ENCODE measurements at regions not wholly inside any gene's neighbourhood (a gene's known extent, or its start where the extent isn't known, plus 50 kb on each side); places are given as distances from the start of the nearest gene placed in this dataset.
"Not testable (repeated sequence)": the region's sequence is repeated elsewhere in the genome, so short reads cannot be mapped to it uniquely, and the experiment has no call there.

- no peak overlapping the region for H3K4me3 ChIP-seq (ENCODE audit: low read depth, low read length)
- H3K36me3 ChIP-seq = no peaks in the 10 kb centered on the region
- no peak for TF ChIP-seq CTCF (IDR thresholded peaks at IDR 0.05; ENCODE audit: low read depth, low read length)
- H3K27me3 ChIP-seq = no peaks in the 10 kb centered on the region
- H3K9me3 ChIP-seq = no peaks in the 10 kb centered on the region
- H3K4me1 ChIP-seq = no peaks in the 10 kb centered on the region
- no peak for DNase-seq
These were observed 207.3 kb upstream of the ANXA10 start for GRCh38 chr4:167885071-167885470.

DNA sequence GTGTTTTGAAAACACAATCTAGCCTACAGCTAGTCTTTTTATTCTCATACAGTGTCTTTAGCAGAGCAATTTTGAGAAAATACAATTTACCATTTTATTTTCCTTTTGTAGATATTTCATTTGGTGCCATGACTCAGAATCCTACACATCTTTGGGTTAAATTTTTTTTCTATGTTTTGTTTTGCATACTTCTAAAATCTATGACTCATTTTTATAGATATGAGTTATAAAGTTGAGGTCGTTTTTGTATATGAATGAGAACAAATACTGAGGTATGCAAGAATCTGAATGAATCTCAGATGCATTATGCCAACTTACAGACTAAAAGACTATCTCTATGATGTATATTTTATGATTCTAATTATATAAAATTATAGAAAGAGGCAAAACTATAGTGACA lies 206.5 kb upstream of the ANXA10 start:
- no peak overlapping the region for H3K4me3 ChIP-seq (ENCODE audit: low read depth, low read length)
- no peaks in the 10 kb centered on the region for H3K36me3 ChIP-seq
- H3K4me1 ChIP-seq = no peaks in the 10 kb centered on the region
- H3K27me3 ChIP-seq = no peaks in the 10 kb centered on the region
- TF ChIP-seq CTCF (IDR thresholded peaks at IDR 0.05; ENCODE audit: low read depth, low read length) = no peak
- DNase-seq = no peak
- no peaks in the 10 kb centered on the region for H3K9me3 ChIP-seq

GRCh38 chr4:167887726-167888125 lies 204.6 kb upstream of the ANXA10 start:
- no peak for TF ChIP-seq CTCF (IDR thresholded peaks at IDR 0.05; ENCODE audit: low read depth, low read length)
- DNase-seq = no peak

GRCh38 chr4:167890226-167890625 lies 202.1 kb upstream of the ANXA10 start:
- H3K27me3 ChIP-seq = no peaks in the 10 kb centered on the region
- no peak for TF ChIP-seq CTCF (IDR thresholded peaks at IDR 0.05; ENCODE audit: low read depth, low read length)
- H3K9me3 ChIP-seq = no peaks in the 10 kb centered on the region
- no peak for DNase-seq
- no peaks in the 10 kb centered on the region for H3K36me3 ChIP-seq
- H3K4me1 ChIP-seq = no peaks in the 10 kb centered on the region
- no peak overlapping the region for H3K4me3 ChIP-seq (ENCODE audit: low read depth, low read length)

More at GRCh38 chr4:167887726-167888125, 204.6 kb upstream of the ANXA10 start:
- Histone ChIP-seq H3K4me1 (no peaks in the 10 kb centered on the region), H3K4me3 (ENCODE audit: low read depth, low read length) (no peak overlapping the region), H3K27me3 (no peaks in the 10 kb centered on the region), H3K9me3 (no peaks in the 10 kb centered on the region), H3K36me3 (no peaks in the 10 kb centered on the region)

- Histone ChIP-seq H3K27me3 (no peaks in the 10 kb centered on the region), H3K9me3 (no peaks in the 10 kb centered on the region), H3K36me3 (no peaks in the 10 kb centered on the region), H3K4me1 (no peaks in the 10 kb centered on the region), H3K4me3 (ENCODE audit: low read depth, low read length) (no peak overlapping the region)
- no peak for DNase-seq
- no peak for TF ChIP-seq CTCF (IDR thresholded peaks at IDR 0.05; ENCODE audit: low read depth, low read length)
These were observed 198.8 kb upstream of the ANXA10 start for GRCh38 chr4:167893531-167893930.

DNA sequence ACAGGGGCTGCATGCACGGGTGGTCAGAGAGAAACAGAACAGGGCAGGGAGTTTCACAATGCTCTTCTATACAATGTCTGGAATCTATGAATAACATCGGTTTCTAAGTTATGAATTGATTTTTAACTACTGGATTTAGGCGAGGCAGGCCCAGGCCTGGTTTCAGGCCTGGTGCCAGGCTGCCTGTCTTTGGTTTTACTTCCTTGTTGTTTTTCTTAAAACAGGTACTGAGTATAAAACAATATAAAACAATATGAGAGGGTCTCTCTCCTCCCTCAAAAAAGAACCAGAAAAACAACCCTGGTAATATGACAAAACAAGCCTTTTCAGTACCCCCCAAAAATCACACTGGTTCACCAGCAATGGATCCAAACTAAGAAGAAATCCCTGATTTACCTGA lies 196.1 kb upstream of the ANXA10 start:
- DNase-seq; H3K9me3 ChIP-seq; H3K36me3 ChIP-seq; H3K27me3 ChIP-seq; H3K4me3 ChIP-seq (ENCODE audit: low read depth, low read length); H3K4me1 ChIP-seq: not testable (repeated sequence)

GRCh38 chr4:167897116-167897515 lies 195.2 kb upstream of the ANXA10 start:
- Histone ChIP-seq H3K4me3 (ENCODE audit: low read depth, low read length) (no peak overlapping the region), H3K4me1 (no peaks in the 10 kb centered on the region), H3K9me3 (no peaks in the 10 kb centered on the region), H3K27me3 (no peaks in the 10 kb centered on the region), H3K36me3 (no peaks in the 10 kb centered on the region)
- peak; percentile 25 for DNase-seq
- TF ChIP-seq CTCF (IDR thresholded peaks at IDR 0.05; ENCODE audit: low read depth, low read length) = no peak

Measured in BE2C (cell line).